ENCODE measurements at regions not wholly inside any gene's neighbourhood (a gene's known extent, or its start where the extent isn't known, plus 50 kb on each side); places are given as distances from the start of the nearest gene placed in this dataset.

- TF ChIP-seq CTCF (optimal IDR thresholded peaks at IDR 0.05 in 1 of 3, IDR thresholded peaks at IDR 0.05 in 1 of 3, conservative IDR thresholded peaks at IDR 0.05 in 1 of 3; ENCODE audit: extremely low read depth in 1 of 3, insufficient read depth in 2 of 3, low read length in 3 of 3) (no peak), EZH2 (IDR thresholded peaks at IDR 0.05; ENCODE audit: low read length) (no peak)
These were observed 50.5 kb upstream of the GRIN2A start for GRCh38 chr16:10232757-10233156.

Data from keratinocyte (primary cell).